ENCODE measurements at regions not wholly inside any gene's neighbourhood (a gene's known extent, or its start where the extent isn't known, plus 50 kb on each side); places are given as distances from the start of the nearest gene placed in this dataset.

- Histone ChIP-seq H3K4me1 (ENCODE audit: insufficient read depth, low read length) (peaks cover 8% of the 10 kb centered on the region), H3K4me3 (ENCODE audit: low read length) (no peak overlapping the region), H3K27me3 (ENCODE audit: control insufficient read depth in 1 of 2, insufficient read depth in 2 of 2, low read length in 2 of 2) (no peaks in the 10 kb centered on the region), H3K36me3 (ENCODE audit: insufficient read depth, low read length) (no peaks in the 10 kb centered on the region), H3K27ac (ENCODE audit: low read depth in 1 of 2, low read length in 2 of 2) (no peak overlapping the region), H3K9me3 (ENCODE audit: control insufficient read depth in 1 of 2, insufficient read depth in 1 of 2, low read length in 2 of 2) (no peaks in the 10 kb centered on the region)
- TF ChIP-seq CTCF (IDR thresholded peaks at IDR 0.05): no peak
- no peak for ATAC-seq (ENCODE audit: poor library complexity)
- Mint-ChIP-seq H3K27ac (no peak overlapping the region), H3K4me1 (ENCODE audit: low read depth) (peaks cover 16% of the 10 kb centered on the region), H3K9me3 (no peaks in the 10 kb centered on the region), H3K4me3 (no peak overlapping the region), H3K27me3 (no peaks in the 10 kb centered on the region), H3K36me3 (ENCODE audit: low read depth) (no peaks in the 10 kb centered on the region)
- POLR2A ChIA-PET: no interaction called here
- CTCF ChIA-PET: interaction anchor here (0.7 kb wide), 1 partner anchor 11 kb away, joined by 3 read pairs; no protein-coding TSS in a partner anchor
- no peak for DNase-seq
- intact Hi-C loops (cut with DNase I, micrococcal nuclease): no loop called here
Observed at GRCh38 chr12:76156314-76156713, 71.8 kb upstream of the NAP1L1 start.

GRCh38 chr12:76155157-76155670 lies 70.7 kb upstream of the NAP1L1 start:
- no peak for TF ChIP-seq CTCF (IDR thresholded peaks at IDR 0.05)
- DNase-seq: no peak
- H3K27me3 Mint-ChIP-seq: no peaks in the 10 kb centered on the region
- ChIA-PET CTCF (no interaction called here), POLR2A (no interaction called here)
- intact Hi-C loops (cut with DNase I, micrococcal nuclease): no loop called here
- no peak overlapping the region for H3K4me3 ChIP-seq (ENCODE audit: low read length)
- no peak for ATAC-seq (ENCODE audit: poor library complexity)
- H3K9me3 ChIP-seq (ENCODE audit: control insufficient read depth in 1 of 2, insufficient read depth in 1 of 2, low read length in 2 of 2): no peaks in the 10 kb centered on the region
- H3K27me3 ChIP-seq (ENCODE audit: control insufficient read depth in 1 of 2, insufficient read depth in 2 of 2, low read length in 2 of 2): no peaks in the 10 kb centered on the region
- H3K9me3 Mint-ChIP-seq: no peaks in the 10 kb centered on the region
- no peak overlapping the region for H3K4me3 Mint-ChIP-seq
- no peaks in the 10 kb centered on the region for H3K36me3 Mint-ChIP-seq (ENCODE audit: low read depth)
- peaks cover 8% of the 10 kb centered on the region for H3K4me1 ChIP-seq (ENCODE audit: insufficient read depth, low read length)
- peaks cover 16% of the 10 kb centered on the region for H3K4me1 Mint-ChIP-seq (ENCODE audit: low read depth)
- H3K36me3 ChIP-seq (ENCODE audit: insufficient read depth, low read length): no peaks in the 10 kb centered on the region
- H3K27ac Mint-ChIP-seq: no peak overlapping the region
- H3K27ac ChIP-seq (ENCODE audit: low read depth in 1 of 2, low read length in 2 of 2): no peak overlapping the region

GRCh38 chr12:76153616-76154015 lies 69.1 kb upstream of the NAP1L1 start:
- peaks cover 3% of the 10 kb centered on the region for H3K4me1 ChIP-seq (ENCODE audit: insufficient read depth, low read length)
- H3K27ac ChIP-seq (ENCODE audit: low read depth in 1 of 2, low read length in 2 of 2): no peak overlapping the region
- DNase-seq (no peak), ATAC-seq (ENCODE audit: poor library complexity) (no peak)
- Mint-ChIP-seq H3K4me1 (ENCODE audit: low read depth) (peaks cover 9% of the 10 kb centered on the region), H3K27ac (no peak overlapping the region), H3K4me3 (no peak overlapping the region), H3K36me3 (ENCODE audit: low read depth) (no peaks in the 10 kb centered on the region), H3K9me3 (no peaks in the 10 kb centered on the region), H3K27me3 (no peaks in the 10 kb centered on the region)
- CTCF ChIA-PET: interaction anchor here (1.1 kb wide), 1 partner anchor 13 kb away, joined by 3 read pairs; no protein-coding TSS in a partner anchor
- TF ChIP-seq CTCF (IDR thresholded peaks at IDR 0.05): no peak
- H3K4me3 ChIP-seq (ENCODE audit: low read length): no peak overlapping the region
- POLR2A ChIA-PET: interaction anchor here (0.7 kb wide), 1 partner anchor 276 kb away, joined by 3 read pairs; no protein-coding TSS in a partner anchor
- H3K36me3 ChIP-seq (ENCODE audit: insufficient read depth, low read length): no peaks in the 10 kb centered on the region
- H3K27me3 ChIP-seq (ENCODE audit: control insufficient read depth in 1 of 2, insufficient read depth in 2 of 2, low read length in 2 of 2): no peaks in the 10 kb centered on the region
- H3K9me3 ChIP-seq (ENCODE audit: control insufficient read depth in 1 of 2, insufficient read depth in 1 of 2, low read length in 2 of 2): no peaks in the 10 kb centered on the region
- intact Hi-C loops (cut with DNase I, micrococcal nuclease): no loop called here
